ENCODE measurements at regions not wholly inside any gene's neighbourhood (a gene's known extent, or its start where the extent isn't known, plus 50 kb on each side); places are given as distances from the start of the nearest gene placed in this dataset.
"Not testable (repeated sequence)": the region's sequence is repeated elsewhere in the genome, so short reads cannot be mapped to it uniquely, and the experiment has no call there.

- peak; percentile 72 to 74 for DNase-seq
Measured at GRCh38 chr5:1633605-1634336, 110.0 kb upstream of the LPCAT1 start.

DNA sequence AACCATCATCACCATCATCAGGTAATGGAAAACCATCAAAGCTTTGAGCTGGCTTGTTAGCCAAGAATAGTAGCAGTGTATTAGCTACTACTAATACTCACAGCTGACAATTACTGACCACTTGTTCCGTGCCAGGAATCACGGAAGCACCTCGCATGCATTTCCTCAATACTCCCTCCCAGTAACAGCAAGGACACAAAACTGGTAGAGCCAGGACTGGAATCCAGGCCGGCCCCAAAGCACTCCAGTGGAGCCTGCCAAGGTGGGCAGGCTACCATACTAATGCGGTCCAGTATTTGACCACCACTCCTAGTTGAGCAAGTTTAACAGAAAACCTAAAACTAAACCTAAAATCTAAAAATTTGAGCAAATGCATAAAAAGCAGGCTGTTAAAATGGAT lies 107.2 kb upstream of the LPCAT1 start:
- not testable (repeated sequence) for DNase-seq

GRCh38 chr5:1626397-1626796 lies 102.6 kb upstream of the LPCAT1 start:
- not testable (repeated sequence) for DNase-seq

DNA sequence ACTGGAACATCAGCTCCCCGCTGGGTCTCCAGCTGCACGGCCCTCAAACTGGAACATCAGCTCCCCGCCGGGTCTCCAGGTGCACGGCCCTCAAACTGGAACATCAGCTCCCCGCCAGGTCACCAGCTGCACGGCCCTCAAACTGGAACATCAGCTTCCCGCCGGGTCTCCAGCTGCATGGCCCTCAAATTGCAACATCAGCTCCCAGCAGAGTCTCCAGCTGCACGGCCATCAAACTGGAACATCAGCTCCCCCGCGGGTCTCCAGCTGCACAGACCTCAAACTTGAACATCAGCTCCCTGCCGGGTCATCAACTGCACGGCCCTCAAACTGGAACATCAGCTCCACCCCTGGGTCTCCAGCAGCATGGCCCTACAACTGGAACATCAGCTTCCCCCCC lies 95.8 kb upstream of the LPCAT1 start:
- not testable (repeated sequence) for DNase-seq

- not testable (repeated sequence) for DNase-seq
Measured at GRCh38 chr5:1618296-1618865, 94.6 kb upstream of the LPCAT1 start.

DNA sequence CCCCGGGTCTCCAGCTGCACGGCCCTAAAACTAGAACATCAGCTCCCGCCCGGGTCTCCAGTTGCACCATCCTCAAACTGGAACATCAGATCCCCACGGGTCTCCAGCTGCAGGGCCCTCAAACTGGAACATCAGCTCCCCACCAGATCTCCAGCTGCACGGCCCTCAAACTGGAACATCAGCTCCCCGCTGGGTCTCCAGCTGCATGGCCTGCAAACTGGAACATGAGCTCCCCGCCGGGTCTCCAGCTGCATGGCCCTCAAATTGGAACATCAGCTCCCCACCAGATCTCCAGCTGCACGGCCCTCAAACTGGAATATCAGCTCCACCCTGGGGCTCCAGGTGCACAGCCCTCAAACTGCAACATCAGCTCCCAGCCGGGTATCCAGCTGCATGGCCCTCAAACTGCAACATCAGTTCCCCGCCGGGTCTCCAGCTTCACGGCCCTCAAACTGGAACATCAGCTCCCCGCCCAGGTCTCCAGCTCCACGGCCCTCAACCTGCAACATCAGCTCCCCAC lies 93.5 kb upstream of the LPCAT1 start:
- not testable (repeated sequence) for DNase-seq

DNA sequence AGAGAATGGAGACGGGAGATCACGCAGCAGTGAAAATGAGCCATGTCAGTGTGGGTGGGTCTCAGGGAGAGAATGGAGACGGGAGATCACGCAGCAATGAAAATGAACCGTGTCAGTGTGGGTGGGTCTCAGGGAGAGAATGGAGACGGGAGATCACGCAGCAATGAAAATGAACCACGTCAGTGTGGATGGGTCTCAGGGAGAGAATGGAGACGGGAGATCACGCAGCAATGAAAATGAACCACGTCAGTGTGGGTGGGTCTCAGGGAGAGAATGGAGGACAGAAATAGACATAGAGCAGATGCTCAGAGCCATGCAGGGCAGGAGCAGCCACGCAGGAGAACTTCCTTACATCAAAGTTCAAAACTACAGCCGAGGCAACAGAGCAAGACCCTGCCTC lies 89.8 kb upstream of the LPCAT1 start:
- not testable (repeated sequence) for DNase-seq

GRCh38 chr5:1610526-1610925 lies 86.8 kb upstream of the LPCAT1 start:
- not testable (repeated sequence) for DNase-seq

- not testable (repeated sequence) for DNase-seq
Measured at GRCh38 chr5:1609111-1609510, 85.4 kb upstream of the LPCAT1 start.

- not testable (repeated sequence) for DNase-seq
Measured at GRCh38 chr5:1608336-1608735, 84.6 kb upstream of the LPCAT1 start.

DNA sequence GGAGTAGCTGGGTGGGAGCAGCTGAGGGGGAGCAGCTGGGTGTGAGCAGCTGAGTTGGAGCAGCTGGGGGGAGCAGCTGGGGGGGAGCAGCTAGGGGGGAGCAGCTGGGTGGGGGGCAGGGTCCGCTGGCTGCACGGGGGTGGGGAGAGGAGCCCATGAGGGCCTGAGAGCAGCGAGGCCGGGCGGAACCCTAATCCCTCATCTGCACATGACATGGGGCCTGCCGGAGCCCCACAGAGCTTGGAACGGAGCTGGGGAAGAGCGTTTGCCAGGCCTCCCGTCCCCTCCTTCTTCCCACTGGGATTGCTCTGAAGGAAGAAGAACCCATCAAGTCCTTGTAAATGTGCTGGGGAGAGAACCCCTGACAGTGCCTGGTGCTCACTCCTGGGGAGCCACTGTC lies 83.2 kb upstream of the LPCAT1 start:
- not testable (repeated sequence) for DNase-seq

- not testable (repeated sequence) for DNase-seq
Measured at GRCh38 chr5:1603916-1604315, 80.2 kb upstream of the LPCAT1 start.

GRCh38 chr5:1601565-1601964 lies 77.8 kb upstream of the LPCAT1 start:
- not testable (repeated sequence) for DNase-seq

- DNase-seq, result not testable (repeated sequence)
Measured at GRCh38 chr5:1598950-1599737, 75.4 kb upstream of the LPCAT1 start.

GRCh38 chr5:1597093-1597473 lies 73.3 kb upstream of the LPCAT1 start:
- not testable (repeated sequence) for DNase-seq

DNA sequence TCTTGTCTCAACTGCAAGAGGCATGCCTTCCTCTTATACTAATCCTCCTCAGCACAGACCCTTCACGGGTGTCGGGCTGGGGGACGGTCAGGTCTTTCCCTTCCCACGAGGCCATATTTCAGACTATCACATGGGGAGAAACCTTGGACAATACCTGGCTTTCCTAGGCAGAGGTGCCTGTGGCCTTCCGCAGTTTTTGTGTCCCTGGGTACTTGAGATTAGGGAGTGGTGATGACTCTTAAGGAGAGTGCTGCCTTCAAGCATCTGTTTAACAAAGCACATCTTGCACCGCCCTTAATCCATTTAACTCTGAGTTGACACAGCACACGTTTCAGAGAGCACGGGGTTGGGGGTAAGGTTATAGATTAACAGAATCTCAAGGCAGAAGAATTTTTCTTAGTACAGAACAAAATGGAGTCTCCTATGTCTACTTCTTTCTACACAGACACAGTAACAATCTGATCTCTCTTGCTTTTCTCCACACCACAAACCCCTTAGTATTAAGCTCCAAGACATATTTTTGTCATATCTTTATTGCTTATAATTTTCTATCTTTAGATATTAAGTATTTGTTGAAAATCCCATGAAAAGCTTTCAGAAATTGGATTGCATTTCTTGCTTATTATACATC lies 72.8 kb upstream of the LPCAT1 start:
- DNase-seq, result not testable (repeated sequence)

DNA sequence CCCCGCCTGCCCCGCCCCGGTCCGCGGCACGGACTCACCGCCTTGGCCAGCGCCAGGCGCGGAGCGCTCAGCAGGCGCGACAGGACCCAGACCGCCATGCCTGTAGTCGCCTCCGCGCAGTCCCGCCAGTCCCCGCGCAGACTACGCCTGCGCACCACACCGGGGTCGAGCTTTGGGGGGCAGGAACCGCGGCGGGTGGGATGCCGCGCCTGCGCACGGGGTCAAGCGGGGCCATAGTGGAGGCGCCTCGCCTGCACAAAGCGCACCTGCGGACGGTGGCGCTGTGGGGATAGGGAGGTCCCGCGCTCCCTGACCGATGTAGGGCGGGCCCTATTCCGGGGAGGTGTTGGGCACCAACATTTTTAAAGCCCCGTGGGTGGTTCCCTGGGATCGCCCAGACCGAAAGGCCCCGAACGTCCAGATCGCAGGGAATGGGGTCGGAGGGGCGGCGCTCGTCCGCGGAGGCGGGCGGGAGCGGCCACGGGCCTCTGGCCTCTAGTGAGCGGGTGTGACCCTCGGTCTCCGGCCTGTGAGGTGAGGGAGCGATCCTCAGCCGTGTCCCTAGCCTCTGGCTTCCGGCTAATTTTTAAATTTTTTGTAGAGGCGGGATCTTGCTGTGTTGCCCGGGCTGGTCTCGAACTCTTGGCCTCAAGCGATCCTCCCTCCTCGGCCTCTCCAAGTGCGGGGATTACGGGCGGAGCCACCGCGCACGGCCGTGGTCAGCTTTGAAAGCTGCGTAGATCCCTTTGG lies 70.8 kb upstream of the LPCAT1 start:
- DNase-seq, result peak in 1 of 2 donors; percentile 49

DNA sequence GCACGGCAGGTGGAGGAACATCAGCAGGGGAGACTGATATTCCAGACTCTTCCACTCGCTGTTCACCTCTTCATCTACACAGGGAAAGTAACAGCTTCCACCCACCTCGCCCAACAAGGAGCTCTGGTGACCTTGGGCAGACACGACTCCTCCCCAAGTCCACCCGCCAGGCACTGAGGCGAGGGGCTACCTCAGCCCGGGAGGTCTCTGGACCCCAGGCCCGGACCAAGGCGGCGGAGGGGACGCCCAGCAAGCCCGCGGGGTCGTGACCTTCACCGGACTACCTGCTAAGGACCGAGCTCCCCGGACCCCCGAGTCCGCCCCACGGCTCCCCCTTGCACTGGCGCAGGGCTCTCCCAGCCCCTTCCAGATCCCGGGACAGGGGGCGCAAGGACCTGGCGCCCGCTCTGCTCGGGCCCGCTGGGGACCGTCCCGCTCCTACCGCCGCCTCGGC lies 70.2 kb upstream of the LPCAT1 start:
- DNase-seq, result no peak

DNA sequence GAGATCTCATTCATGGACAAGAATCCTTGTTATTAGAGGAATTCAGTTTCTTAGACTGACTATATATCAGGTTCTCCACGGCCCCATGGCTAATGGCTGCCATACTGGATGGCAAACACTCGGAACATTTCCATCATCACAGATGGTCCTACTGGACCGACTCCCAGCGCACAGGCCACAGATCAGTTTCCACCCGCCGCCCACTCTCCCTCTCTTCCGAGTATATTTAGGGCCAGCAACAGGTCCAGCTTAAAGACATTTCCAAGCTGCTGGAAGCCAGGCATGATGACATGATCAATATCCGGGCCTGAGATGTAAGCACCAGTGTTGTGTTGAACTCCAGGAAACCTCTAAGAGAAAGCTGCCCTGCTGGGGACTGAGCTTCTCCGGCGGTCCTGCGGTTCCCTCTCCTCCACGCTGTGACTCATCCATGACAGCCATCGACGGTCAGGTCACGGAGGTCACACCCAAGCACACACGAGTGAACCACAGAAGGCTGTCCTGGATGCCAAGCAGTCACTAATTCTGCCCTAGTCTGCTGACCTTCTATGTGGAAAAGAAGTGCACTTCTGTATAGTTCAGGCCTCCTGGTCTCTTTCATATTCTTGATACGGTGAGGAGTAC lies 64.4 kb upstream of the LPCAT1 start:
- DNase-seq, result not testable (repeated sequence)

GRCh38 chr5:1583081-1583875 lies 59.5 kb upstream of the LPCAT1 start:
- DNase-seq, result not testable (repeated sequence)

DNA sequence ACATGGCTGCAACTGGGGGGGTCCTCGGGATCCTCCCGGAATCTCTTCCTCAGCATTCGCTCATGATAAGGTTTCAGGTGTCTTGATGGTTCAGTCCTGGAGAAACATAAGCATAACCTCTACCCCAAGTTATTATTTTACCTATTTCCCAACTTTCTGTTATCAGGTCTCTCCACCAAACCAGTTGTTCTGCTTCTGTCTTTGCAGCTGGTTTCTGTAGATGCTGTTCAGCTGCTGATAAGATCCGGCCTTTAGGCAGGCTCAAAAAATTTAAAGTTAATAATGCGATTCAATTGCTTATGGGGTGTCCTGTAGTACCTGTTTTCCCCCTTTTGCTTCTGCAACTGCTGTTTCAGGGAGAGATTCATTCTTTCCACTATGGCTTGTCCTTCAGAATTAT lies 55.6 kb upstream of the LPCAT1 start:
- DNase-seq, result not testable (repeated sequence)
